ENCODE measurements at regions not wholly inside any gene's neighbourhood (a gene's known extent, or its start where the extent isn't known, plus 50 kb on each side); places are given as distances from the start of the nearest gene placed in this dataset.
A peak's percentile ranks its signal among the peaks of the same experiment; 100 is the strongest.
"Not testable (repeated sequence)": the region's sequence is repeated elsewhere in the genome, so short reads cannot be mapped to it uniquely, and the experiment has no call there.

DNA sequence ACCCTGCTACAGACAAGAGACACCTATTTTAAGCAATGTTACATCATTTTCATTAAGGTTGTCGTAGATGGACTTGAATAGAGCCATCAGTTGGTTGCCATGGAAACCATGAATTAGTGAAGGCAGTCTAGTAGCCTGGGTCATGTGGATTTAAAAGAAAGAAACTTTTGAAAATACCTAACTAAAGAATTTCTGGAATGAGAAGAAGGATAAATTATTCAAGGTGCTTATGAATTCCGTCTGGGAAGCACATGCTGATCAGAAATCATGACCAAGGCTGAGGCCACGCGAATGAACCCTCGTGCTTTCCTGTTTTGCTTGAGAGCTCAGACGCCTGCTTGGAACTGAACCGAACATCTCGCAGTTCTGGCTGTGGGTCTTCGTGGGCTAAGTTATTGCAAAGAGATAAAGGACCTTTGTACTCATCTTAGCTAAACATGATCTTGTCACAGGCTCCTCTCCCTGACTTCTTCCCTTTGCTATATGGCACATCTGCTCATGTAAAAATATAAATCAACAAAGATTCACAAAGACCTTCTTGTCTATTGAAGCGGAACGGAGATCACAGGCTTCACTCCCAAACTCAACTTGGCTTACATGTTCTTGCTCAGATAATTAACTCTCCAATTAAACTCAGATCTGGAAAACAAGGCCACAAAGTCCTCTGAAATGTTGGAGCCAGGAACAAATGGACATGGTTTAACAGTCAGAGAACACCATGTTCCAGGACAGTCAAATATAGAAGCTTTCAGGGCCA, 140.2 kb downstream of the NUFIP1 start:
- peak; percentile 3 for DNase-seq

DNA sequence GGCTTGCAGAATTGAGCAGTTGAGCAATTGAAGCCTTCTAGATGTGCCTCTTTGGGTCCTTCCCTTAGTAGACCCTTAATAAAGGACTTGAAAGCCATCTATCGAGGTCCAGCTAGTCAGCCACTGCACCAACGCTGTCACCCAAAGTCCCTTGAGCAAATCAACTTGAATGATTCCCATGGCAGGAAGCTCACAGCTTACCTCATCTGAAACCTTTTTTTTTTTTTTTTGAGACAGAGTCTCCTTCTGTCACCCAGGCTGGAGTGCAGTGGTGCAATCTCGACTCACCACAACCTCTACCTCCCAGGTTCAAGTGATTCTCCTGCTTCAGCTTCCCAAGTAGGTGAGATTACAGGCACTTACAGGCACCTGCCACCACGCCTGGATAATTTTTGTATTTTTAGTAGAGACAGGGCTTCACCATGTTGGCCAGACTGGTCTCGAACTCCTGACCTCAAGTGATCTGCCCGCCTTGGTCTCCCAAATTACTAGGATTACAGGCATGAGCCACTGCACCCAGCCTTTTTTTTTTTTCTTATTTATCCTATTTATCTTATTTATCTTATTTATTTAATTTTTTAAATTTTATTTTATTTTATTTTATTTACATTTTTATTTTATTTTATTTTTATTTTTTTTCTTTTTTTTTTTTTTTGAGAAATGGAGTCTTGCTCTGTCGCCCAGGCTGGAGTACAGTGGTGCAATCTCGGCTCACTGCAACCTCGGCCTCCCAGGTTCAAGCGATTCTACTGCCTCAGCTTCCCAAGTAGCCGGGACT, 143.8 kb downstream of the NUFIP1 start:
- not testable (repeated sequence) for DNase-seq

DNA sequence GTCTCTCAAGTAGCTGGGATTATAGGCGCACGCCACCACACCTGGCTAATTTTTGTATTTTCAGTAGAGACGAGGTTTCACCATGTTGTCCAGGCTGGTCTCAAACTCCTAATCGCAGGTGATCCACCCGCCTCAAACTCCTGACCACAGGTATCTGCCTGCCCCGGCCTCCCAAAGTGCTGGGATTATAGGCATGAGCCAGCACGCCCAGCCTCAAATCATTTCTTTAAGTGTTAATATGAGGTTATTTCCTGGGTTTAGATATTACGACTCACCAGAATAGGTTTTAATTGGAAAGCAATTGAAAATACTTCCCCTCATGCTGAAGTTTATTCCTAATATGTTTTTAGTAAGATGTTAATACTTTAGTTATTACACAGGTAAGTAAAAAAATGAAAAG, 144.5 kb downstream of the NUFIP1 start:
- no peak for DNase-seq

- no peak for DNase-seq
Observed at GRCh38 chr13:44843403-44843802, 145.9 kb downstream of the NUFIP1 start.

- no peak for DNase-seq
Observed at GRCh38 chr13:44842158-44842557, 147.1 kb downstream of the NUFIP1 start.

DNA sequence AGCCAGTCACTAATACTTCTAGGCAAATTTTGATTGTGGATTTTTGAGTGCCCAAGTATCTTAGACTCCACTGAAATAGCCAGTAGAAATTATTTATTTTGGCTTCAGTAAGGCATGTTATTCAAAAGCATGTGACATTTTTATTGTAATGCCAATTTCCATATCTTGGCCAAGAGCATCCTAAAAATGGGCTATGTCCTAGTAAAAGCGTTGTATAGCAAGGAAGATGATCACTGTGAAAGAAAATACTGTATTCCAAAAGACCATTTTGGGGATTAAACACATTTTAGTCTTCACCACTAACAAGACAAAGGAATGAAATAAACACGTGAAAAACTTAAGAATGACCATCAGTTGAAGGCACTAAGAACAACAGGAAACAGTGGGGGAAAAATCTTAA, 149.1 kb downstream of the NUFIP1 start:
- no peak for DNase-seq

- DNase-seq = no peak
Observed at GRCh38 chr13:44837250-44837649, 152.0 kb downstream of the NUFIP1 start.

- no peak for DNase-seq
Observed at GRCh38 chr13:44834404-44834803, 154.9 kb downstream of the NUFIP1 start.

- no peak for DNase-seq
Observed at GRCh38 chr13:44833626-44834025, 155.6 kb downstream of the NUFIP1 start.

GRCh38 chr13:44833139-44833538, 156.1 kb downstream of the NUFIP1 start:
- DNase-seq = no peak

- DNase-seq = no peak
Observed at GRCh38 chr13:44826591-44827350, 162.5 kb downstream of the NUFIP1 start.

DNA sequence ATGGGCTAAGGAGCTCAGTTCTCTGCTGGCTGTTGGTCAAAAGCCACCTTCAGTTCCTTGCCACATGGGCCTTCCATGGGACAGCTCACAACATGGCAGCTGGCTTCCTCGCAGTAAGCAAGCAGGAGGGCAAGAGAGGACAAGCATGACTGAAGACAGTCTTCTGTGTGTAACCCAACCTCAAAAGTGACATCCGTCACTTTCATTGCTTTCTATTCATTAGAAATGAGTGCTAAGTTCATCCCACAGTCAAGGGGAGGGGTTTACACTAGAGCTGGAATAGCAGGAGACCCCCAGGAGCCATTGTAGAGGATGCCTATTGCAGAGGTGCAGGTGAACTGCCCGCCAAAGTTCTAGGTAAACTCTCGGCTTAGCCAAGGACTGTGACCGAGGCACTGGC, 163.3 kb downstream of the NUFIP1 start:
- no peak for DNase-seq

- DNase-seq = not testable (repeated sequence)
Observed at GRCh38 chr13:44823555-44823954, 165.7 kb downstream of the NUFIP1 start.

GRCh38 chr13:44822291-44822690, 167.0 kb downstream of the NUFIP1 start:
- DNase-seq = no peak

DNA sequence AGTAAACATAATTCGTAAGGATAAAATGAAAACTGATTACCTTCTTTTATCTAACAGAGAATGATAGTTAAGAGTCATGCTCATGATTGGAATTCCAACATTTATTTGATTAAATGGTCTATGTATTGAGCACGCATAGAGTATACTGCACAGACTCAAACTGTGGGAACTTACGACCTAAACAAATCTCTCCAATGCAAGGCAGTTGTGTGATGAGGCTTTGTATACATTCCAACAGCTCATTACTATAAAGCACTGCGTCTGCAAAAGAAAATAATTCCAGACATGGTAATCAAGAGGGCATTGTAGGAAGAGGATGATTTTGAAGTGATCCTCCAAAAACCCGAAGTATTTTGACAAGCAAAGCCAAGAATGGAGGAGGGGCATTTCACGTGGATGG, 169.5 kb downstream of the NUFIP1 start:
- DNase-seq = no peak

DNA sequence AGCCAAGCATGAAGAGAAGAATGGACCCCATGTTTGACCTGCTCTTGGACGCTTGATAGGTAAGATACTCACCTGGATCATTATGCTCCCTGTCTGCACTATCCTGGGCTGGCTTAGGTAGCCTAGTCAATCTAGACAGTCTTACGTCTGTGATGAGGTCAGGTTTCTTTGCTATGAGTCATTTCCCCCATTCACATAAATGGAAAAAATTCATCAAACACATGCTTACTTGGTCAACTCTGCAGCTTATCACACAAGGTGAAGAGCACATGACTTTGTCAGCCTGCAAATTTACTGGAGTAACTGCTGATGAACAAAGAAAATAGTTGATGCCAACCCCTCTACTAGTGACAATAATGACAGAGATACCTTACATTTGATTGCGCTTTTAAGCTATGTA, 170.0 kb downstream of the NUFIP1 start:
- DNase-seq = no peak

DNA sequence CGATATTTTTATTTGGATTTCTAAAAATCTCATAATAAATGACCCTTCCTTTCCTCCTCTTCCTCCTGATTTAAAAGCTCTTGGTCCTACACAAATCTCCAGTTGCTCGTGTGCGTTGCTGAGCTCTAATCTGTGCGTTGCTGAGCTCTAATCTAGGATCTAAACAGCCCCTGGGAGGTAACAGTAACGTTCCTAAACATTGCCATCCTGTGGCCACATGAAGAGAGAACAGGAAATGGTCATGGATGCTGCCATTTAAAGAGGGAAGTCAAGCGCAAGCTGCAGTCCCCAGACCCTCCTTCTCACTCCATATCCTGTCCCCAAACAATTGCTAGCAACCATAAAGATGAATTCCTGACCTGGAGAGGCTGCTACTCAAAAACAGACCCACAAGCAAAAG, 170.8 kb downstream of the NUFIP1 start:
- no peak for DNase-seq

DNA sequence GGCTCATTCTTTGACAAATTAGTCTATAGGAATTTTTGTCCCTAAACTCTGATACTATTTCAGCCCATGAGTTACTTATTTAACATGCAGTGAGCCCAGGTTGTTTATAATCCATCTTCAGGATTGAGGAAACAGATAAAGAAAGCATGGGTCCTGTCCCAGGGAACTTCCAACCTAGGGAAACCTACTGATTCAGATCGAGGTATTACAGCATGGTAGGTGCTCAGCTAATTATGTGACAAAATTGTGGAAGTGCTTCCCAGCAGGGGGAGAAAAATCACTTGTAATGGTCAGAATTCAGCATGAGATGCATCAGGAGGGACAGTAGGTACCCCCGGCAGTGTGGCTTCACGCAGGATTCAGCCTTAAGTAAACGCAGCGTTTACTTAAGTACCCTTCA, 171.3 kb downstream of the NUFIP1 start:
- no peak for DNase-seq

- no peak for DNase-seq
Observed at GRCh38 chr13:44817131-44817671, 172.1 kb downstream of the NUFIP1 start.

GRCh38 chr13:44816701-44817100, 172.6 kb downstream of the NUFIP1 start:
- DNase-seq = no peak

DNA sequence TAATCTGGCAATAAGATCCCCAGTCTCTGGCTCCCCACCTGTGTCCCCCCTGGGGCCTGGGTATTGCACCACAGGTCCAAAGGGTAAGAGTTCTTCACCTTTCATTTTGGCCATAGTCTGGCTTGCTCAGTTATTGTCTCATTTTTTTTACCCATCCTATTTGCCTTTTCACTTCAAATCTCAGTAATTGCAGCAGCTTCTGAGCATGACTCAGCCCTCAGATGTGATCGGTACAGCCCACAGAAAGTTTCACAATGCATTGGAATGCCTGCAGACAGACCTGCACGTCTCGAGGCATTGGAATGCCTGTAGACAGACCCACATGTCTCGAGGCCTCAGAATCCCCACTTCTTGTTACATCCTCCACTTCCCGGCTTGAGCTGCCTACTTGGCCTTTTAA, 173.6 kb downstream of the NUFIP1 start:
- DNase-seq = no peak

GRCh38 chr13:44814836-44815235, 174.4 kb downstream of the NUFIP1 start:
- no peak for DNase-seq

- DNase-seq = no peak
Observed at GRCh38 chr13:44814161-44814560, 175.1 kb downstream of the NUFIP1 start.

Measured in midbrain (tissue), 1 donor.